GM20000 (cell line): ENCODE measurements at regions not wholly inside any gene's neighbourhood (a gene's known extent, or its start where the extent isn't known, plus 50 kb on each side); places are given as distances from the start of the nearest gene placed in this dataset.

ENCODE experiments used
- DNase-seq: peaks from one replicate; pipeline ENCODE4 v3.0.0; 2012; ENCODE audit warnings: low spot score
- TF ChIP-seq, protein P1 (sequence below): IDR thresholded peaks from 2 replicates; pipeline ENCODE4 v1.5.1; 2012; ENCODE audit warnings: mild to moderate bottlenecking, control low read depth; ENCODE audit errors: extremely low read depth, missing control alignments

DNA sequence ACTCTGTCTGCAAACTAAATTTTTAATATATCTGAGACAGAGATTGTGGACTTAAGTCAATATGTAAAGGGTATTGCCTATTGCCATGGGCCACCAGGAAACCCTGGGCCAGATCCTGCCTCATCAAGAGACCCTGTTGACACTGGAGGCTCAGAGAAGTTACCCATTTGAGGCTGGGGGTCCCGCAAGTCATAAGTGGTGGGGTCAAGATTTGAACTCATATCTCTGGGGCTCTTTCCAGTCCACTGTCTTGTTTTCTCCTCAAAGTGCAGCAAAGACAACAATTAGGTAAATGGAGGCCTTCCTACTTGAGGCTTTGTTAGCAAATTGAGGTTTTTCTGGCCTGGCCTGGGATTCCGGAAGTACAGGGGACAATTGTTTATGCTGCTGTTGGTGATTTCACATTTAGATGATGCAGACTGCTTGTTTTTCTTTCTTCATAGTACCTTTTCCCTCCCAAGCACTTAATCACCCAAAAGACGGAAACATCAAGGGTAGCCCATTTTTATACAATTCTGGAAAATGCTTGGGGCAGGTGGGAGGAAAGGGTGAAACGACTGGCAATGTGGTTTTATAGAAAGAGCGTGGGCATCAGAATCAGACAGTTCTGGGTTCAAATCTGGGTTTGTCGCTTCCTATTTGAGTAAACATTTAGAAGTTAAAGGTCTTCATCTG, 160.0 kb downstream of the SMIM20 start:
- DNase-seq: no peak
- TF ChIP-seq, protein P1, sequence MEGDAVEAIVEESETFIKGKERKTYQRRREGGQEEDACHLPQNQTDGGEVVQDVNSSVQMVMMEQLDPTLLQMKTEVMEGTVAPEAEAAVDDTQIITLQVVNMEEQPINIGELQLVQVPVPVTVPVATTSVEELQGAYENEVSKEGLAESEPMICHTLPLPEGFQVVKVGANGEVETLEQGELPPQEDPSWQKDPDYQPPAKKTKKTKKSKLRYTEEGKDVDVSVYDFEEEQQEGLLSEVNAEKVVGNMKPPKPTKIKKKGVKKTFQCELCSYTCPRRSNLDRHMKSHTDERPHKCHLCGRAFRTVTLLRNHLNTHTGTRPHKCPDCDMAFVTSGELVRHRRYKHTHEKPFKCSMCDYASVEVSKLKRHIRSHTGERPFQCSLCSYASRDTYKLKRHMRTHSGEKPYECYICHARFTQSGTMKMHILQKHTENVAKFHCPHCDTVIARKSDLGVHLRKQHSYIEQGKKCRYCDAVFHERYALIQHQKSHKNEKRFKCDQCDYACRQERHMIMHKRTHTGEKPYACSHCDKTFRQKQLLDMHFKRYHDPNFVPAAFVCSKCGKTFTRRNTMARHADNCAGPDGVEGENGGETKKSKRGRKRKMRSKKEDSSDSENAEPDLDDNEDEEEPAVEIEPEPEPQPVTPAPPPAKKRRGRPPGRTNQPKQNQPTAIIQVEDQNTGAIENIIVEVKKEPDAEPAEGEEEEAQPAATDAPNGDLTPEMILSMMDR: no peak

DNA sequence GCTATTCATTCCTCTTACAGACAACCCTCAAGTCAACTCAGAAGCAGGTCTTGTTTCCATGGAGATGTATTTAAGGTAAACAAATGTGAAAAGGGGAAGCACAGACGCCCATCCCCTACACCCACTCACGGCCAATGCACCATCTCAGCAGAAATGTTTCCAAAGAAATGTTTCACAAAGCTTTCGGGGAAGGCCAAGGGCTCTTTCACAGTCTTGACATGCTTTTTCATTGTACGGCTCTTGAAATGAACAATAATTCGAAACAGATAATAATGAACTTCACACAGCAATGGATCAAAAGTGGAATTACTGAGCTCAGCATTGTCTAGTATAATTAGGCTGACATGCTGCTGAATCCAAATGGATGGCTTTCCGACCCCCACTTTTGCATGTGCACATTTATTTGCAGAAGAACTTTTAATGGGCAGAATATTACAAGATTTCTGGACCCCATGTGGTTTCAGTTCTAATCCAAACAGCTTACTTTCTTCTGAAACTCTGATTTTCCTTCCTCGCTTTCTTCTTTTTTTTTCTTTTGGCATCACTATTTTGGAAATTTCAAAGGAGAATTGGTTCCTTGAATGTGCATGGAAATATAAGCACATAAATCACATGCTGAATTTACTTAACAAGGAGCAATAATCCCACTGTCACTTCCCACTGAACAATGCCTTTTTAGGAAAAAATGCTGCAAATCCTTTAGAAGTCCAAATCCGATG, 160.9 kb downstream of the SMIM20 start:
- DNase-seq: peak; percentile 82
- TF ChIP-seq, protein P1: no peak

DNA sequence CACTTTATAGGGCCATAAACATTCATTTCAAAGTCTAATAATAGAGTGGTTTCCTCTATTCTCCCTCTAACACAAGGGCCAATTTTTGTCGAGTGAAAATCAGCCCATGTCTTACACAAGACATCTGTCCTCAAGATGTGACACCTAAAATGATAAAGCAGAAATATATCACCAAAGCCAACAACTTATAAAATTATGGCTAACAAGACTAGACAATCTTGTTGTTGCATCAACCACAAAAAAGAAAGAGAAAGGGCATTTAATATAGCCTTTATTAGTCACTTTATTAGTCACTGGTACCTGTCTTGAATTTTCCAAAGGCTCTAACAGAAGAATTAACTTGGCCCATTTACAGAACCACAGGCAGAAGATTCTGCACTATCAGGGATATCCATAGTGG, 161.6 kb downstream of the SMIM20 start:
- no peak for DNase-seq
- TF ChIP-seq, protein P1: no peak

DNA sequence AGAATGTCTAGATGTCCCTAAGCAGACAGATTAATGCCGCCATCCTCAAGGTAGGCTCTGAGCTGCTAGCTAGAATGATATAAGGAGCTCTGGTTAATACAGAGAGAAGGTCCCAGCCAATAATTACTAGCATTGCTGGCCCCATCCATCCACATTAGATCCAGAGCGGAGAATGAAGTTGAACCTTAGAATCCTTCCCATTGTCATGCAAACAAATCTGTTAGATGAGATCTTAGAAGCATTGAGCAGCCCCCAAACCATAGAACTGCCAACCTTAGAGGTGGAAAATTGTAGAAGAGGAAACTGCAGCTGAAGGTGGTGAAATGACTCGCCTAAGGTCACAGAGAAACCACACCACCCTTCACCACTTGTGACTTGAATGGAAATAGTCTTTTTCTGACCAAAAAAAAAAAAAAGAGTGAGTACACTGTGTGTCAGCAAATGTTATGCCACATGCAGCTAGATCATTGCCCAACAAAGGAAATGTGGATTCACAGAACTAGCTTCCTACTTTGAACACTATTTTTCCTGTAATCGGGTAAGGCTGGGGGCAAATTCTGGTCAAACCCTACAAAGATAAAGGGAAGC, 162.1 kb downstream of the SMIM20 start:
- TF ChIP-seq, protein P1: no peak
- peak; percentile 54 for DNase-seq

DNA sequence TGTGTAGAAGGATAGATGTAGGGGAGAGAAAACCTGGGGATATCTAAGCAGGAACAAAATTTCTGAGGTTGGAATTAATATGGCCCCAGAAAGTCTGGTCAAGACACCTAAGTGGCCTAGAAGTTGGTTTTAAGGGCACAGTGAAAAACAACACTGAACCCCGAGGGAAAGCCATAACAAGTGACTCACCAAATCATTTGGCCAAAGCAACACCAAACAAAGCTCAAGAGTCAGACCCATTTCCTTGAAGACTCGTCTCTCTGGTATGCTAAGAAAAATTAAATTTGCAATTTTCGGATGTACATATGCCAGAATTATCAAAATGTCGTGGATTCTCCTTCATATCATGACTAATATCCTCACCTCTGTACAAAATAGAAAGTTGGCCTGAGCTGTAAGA, 162.9 kb downstream of the SMIM20 start:
- no peak for DNase-seq
- TF ChIP-seq, protein P1: no peak

DNA sequence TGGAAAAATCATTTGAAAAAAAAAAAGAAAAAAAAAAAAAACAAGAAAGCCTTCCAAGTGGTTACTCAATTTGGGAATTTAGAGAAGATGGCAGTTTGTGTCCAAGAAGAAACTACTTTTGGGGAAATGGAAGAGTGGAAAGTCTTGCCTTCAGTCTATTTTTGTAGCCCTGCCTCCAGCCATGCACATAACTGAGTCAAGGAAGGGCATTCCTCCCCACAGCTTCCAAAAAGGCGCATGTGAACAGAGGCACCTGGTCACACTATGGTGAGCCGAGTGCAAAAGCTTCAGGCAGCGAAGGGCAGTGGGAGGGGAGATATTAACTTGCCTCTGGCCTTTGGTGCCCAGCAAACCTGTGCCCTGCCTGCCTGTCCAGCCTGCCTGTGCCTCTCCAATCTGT, 163.7 kb downstream of the SMIM20 start:
- no peak for DNase-seq
- TF ChIP-seq, protein P1: no peak
